Bronchial epithelial cell (primary cell): ENCODE measurements at regions not wholly inside any gene's neighbourhood (a gene's known extent, or its start where the extent isn't known, plus 50 kb on each side); places are given as distances from the start of the nearest gene placed in this dataset.

Experiments used
- DNase-seq: peaks from one replicate; pipeline ENCODE4 v3.0.0-alpha.2; 2010; ENCODE audit warnings: low read depth
- FAIRE-seq: peaks from 2 replicates; lab custom pipeline; 2011; peaks lifted over from hg19 to GRCh38; lab: Jason Lieb, UNC
- H3K27me3 ChIP-seq: 2 replicates; pipeline ENCODE4 v1.5.1; 2011; ENCODE audit warnings: low read length; ENCODE audit not compliant: control insufficient read depth, insufficient read depth
- H3K36me3 ChIP-seq: 2 replicates; pipeline ENCODE4 v1.5.1; 2011; ENCODE audit warnings: low read length; ENCODE audit not compliant: control insufficient read depth, insufficient read depth
- H3K4me3 ChIP-seq: 2 replicates; pipeline ENCODE4 v1.5.1; 2011; ENCODE audit warnings: mild to moderate bottlenecking, low read depth, low read length, control low read depth
- CTCF ChIP-seq: IDR thresholded peaks from 2 replicates; pipeline ENCODE4 v1.5.1; 2011; ENCODE audit warnings: mild to moderate bottlenecking, moderate library complexity, low read length, control low read depth, inconsistent platforms; ENCODE audit not compliant: insufficient read depth, severe bottlenecking

- DNase-seq (no peak), FAIRE-seq (no peak)
- Histone ChIP-seq H3K27me3 (no peaks in the 10 kb centered on the region), H3K36me3 (no peaks in the 10 kb centered on the region), H3K4me3 (no peak overlapping the region)
- no peak for TF ChIP-seq CTCF
Observed at GRCh38 chr10:8638088-8638672, 583.7 kb downstream of the GATA3 start.

- H3K27me3 ChIP-seq: no peaks in the 10 kb centered on the region
- no peak for DNase-seq
- no peak for TF ChIP-seq CTCF
- FAIRE-seq: no peak
- H3K4me3 ChIP-seq: no peak overlapping the region
- no peaks in the 10 kb centered on the region for H3K36me3 ChIP-seq
Observed at GRCh38 chr10:8639486-8640185, 585.1 kb downstream of the GATA3 start.

GRCh38 chr10:8640301-8640700 lies 585.8 kb downstream of the GATA3 start:
- TF ChIP-seq CTCF: no peak
- no peaks in the 10 kb centered on the region for H3K36me3 ChIP-seq
- H3K27me3 ChIP-seq: no peaks in the 10 kb centered on the region
- no peak overlapping the region for H3K4me3 ChIP-seq
- DNase-seq (no peak), FAIRE-seq (no peak)

GRCh38 chr10:8640878-8641277 lies 586.4 kb downstream of the GATA3 start:
- FAIRE-seq (no peak), DNase-seq (no peak)
- Histone ChIP-seq H3K36me3 (no peaks in the 10 kb centered on the region), H3K27me3 (no peaks in the 10 kb centered on the region), H3K4me3 (no peak overlapping the region)
- TF ChIP-seq CTCF: no peak

GRCh38 chr10:8656261-8656660 lies 601.8 kb downstream of the GATA3 start:
- FAIRE-seq (no peak), DNase-seq (no peak)
- H3K27me3 ChIP-seq: no peaks in the 10 kb centered on the region
- no peak for TF ChIP-seq CTCF
- no peak overlapping the region for H3K4me3 ChIP-seq
- no peaks in the 10 kb centered on the region for H3K36me3 ChIP-seq
